GM18499 (cell line): ENCODE measurements at regions not wholly inside any gene's neighbourhood (a gene's known extent, or its start where the extent isn't known, plus 50 kb on each side); places are given as distances from the start of the nearest gene placed in this dataset.
"Not testable (repeated sequence)": the region's sequence is repeated elsewhere in the genome, so short reads cannot be mapped to it uniquely, and the experiment has no call there.

Experiments used
- ATAC-seq: cut with Tn5 transposase; IDR thresholded peaks from one replicate; pipeline ENCODE4 v1.9.1; 2021; ENCODE audit warnings: moderate number of reproducible peaks; ENCODE audit not compliant: insufficient read depth, unreplicated experiment

DNA sequence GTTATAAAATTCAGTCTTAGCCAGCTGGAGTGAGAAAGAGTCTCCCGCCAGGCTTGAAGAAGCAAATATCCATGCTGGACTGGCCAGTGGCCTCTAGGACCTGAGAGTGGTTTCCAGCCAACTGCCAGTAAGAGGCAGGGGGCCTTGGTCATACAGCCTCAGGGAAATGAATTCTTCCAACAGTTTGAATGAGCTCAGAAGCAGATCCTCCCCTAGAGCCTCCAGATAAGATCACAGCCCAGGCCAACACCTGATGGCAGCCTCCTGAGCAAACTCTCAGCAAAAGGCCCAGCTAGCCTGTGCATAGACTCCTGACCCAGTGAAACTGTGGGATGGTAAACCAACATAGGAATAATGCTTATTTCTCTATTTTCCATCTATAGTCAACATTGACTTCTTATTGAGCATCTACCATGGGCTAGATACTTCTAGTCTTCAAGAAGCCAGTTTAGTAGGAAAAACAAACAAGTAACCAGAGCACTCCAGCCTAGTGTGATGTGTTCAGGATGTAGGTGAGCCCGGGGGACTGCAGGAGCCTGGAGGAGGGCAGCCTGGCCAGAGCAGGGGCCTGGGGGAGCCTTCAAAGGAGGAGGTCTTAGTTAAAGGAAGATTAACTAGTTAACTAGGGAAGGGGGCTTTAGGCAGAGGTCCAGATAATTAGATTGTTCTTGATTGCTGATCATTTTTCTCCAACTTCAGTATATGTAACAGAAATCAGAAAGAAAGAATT lies 115.4 kb upstream of the ADO start:
- ATAC-seq: no peak

DNA sequence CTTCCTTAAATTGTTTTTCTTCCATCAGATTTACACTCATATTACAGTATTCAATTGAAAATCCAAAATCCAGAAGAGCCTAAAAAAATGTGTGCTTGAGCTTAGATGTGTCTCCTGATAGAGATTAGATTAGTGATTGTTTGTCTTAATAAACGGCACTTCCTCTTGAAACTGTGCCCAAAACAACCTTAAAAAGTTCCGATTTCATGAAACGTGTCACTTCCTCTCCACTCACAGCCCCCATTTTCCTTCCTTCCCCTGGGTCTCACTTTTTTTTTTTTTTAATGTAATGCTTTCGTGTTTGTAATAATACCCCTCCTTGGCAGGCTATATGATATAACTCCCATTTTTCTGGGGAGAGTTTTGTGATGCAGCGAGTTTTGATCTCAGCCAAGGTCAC lies 114.8 kb upstream of the ADO start:
- ATAC-seq: no peak

DNA sequence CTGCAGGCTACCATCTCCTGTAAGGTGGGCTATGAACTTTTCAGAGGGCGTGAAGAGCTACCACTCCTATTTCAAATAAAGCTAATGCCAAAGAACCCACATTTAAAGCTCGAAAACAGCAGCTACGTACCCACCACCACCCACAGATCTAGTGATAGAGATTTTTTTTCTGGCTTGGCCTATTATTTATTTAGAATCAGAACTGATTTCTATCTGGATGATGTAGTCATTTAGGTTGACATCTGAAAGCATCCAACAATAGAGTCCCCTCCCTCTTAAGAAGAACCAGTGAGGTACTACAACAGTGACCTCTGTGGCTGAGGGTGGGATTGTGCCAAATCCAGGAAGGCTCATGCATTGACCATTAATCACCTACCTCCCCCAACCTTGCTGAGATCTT lies 113.8 kb upstream of the ADO start:
- no peak for ATAC-seq

DNA sequence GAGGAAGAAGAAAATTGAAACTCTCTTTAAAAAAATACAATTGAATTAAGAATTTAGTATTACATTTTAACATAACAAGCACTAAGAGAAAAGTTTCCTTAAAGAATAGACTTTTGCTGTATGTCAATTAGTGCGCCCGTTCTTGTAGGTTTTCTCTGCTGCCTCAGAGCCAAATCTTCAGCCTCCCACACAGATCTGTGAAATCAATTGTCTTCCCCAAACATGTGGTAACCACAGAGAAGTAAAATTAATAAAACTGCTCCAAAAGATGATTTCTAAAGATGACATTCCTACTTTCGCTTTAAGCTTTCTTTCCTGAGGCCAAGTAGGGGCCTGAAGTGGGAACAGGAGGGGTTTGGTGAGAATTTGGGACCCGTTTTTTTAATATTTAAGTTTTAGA lies 113.2 kb upstream of the ADO start:
- ATAC-seq: no peak

DNA sequence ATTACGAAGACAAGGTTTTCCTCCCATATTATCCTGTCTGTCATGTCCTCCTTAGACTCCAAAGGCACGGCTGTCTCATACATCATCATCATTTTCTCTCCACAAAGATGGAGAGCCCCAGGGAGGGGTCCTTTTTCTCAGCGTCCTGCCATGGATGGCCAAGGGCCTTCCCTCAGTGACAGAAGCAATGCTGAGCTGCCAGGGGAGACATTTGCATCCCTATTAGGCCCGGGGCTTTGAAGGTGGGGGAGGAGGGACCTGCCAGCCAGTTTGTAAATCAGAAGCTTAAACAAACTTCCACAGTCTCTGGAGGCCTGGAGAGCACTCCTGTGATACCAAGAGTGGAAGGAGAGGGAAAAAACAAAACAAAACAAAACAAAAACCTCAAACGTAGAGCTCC lies 112.4 kb upstream of the ADO start:
- no peak for ATAC-seq

DNA sequence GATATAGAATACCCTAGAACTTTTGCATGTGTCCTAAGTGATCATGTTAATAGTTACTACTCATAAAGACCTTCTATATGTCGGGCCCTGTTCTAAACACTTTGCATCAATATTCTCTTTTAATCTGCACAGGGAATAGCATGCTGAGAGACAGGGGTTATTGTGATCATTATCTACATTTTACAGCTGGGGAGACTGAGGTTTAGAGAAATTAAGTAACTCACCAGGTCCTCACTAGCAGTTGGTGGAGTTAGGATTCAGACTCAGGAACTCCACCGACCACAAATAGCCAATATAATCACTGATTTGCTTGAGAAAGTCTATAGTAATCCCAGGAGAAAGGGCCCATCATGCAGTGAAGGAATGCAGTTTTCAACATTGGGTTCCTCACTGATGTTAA lies 111.2 kb upstream of the ADO start:
- ATAC-seq: no peak

DNA sequence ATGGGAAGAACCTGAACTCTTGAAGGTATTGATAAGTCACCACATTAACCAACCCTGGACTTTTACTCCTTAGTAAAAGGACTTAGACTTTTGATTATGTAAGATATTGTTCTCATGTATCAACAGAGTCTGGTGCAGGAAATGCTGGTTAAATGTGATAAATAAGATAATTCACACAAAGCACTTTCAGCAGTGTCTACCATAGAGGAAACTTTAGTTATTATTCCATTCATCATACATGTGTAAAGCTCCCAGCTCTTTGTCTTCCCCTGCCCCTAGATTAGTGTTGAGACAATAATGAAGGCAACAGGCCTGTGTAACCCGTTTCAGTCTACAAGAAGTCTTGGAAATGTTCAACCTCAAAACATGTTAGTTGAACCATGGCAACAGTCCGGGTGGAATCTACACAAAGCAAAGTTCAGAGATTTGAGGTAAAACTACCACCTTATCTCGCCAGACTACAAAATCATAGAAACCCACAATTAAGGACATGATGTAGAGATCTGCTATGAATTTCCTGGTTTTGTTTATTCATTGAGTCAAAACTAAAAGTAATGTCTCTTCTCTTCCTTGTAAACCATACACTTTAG lies 109.9 kb upstream of the ADO start:
- no peak for ATAC-seq

DNA sequence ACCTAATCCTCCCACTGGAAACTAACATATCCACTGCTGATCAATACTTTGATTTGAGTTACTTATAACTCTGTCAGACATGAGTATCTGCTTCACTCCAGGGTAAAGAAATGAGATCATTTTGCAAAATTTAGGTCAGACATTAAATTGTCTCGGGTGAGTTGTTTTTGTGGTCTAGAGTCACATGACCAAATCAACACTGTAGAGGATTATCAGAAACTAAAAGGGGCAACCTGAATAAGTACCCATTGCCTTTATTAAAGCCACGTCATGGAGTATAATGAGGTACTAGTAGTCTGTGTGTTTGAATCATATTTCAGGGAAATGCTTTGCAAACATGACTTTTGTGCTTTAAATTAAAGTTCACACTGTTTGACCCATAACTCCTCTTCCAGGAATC lies 107.7 kb upstream of the ADO start:
- no peak for ATAC-seq

DNA sequence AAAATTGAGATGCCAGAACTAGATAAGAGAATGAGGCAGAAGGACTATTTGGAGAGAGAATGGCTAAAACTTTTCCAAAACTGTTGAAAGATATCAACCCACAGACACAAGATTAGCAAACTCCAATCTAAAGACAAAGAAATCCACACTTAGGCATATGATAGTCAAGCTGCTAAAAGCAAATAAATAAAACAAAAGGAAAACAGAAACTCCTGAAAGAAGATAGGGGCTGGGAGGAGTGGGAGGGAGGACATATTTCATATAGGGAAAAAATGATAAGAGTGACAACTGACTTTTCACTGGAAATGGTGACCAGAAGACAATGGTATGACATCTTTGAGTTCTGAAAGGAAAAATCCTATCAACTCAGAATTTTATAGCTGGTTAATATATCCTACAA lies 105.4 kb upstream of the ADO start:
- no peak for ATAC-seq

DNA sequence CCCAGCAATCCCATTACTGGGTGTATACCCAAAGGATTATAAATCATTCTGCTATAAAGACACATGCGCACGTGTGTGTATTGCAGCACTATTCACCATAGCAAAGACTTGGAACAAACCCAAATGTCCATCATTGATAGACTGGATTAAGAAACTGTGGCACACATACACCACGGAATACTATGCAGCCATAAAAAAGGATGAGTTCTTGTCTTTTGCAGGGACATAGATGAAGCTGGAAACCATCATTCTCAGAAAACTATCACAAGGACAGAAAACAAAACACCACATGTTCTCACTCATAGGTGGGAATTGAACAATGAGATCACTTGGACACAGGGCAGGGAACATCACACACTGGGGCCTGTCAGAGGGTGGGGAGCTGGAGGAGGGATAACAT lies 100.4 kb upstream of the ADO start:
- ATAC-seq: not testable (repeated sequence)

DNA sequence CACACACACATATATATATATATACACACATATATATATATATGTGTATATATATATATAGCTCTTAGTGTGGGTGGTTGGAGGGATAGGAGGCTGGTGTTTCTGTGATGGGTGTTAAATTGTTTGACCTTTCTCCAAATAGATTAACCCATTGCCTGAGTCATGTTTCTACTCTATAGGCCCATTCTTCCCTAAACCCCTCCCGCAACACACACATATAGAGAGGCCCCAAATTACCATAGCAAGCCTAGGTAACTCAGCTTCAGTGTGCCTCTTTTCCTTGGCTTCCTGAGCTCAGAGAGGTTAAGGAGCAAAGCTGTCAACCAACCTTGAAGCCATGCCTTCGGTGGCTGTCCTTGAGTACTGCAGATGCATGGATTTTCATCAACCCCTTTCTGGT lies 98.7 kb upstream of the ADO start:
- no peak for ATAC-seq

DNA sequence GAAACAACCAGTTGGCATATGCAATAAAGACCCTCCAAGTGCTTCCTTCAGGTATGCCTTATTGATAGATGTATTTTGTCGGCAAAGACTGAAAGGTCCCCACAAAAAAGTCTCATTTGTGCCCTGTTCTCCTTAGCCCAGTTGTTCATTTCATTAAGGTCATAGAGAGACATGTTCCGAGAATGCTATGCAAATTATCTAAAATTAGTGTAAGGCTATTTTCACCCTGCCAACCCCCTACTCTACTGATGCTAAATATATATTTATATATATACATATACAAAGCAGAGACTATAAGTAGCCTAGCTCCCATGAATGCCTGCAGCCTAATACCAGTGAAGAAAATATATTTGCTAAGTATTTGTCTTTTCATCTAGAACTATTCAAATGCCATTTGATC lies 96.7 kb upstream of the ADO start:
- ATAC-seq: peak; percentile 50

DNA sequence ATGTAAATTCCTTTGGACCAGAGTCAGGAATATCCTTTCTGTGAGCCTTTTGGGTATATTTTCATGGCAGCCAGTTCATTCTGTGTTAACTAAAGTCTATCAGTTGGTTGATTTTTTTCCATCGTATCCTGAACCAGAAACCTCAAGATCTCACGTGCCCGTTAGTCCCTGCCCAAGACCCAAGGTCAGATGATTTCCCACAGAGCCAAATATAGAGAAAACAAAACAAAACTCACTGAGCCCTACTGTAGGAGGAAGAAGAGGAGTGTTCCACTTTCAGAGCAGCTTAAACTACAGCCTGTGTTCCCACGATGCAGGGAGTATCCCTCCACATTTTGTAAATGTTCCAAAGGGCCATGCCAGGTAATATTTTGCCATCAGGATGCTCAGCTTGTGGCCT lies 96.0 kb upstream of the ADO start:
- no peak for ATAC-seq

DNA sequence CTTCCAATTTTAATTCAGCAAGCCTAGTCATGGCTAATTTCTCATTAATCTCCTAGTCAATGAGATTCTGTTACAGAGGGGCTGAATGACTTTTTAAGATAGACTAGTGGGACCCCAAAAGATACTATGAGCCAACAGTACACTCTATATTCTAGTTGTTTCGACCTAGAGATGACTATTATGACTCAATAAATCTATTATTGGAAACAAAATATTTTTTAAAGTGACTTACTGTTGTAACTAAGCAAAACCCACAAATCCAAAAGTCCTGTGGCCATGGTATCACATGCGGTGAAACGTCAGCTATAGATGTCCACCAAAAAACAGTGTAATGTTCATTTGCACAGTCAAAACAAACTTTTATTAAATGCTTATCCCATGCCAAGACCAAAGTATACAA lies 95.3 kb upstream of the ADO start:
- ATAC-seq: no peak

DNA sequence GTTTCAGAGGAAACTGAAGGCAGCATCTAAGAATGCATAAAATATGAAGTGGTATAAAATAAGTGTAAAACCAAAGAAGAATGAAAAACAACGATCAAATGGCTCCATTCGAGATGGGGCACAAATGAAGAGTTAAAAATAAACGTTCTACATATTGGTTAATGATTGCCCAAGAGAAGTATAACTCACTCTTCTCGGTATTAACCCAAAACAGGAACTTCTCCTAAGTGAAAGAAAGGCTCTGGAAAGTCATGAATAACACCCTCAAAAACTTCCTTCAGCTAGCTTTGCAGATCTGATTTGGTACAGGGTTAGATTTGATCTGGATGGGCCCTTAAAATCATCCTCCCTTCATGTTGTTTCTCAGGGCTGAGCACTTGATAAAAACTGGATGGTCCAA lies 94.3 kb upstream of the ADO start:
- no peak for ATAC-seq

DNA sequence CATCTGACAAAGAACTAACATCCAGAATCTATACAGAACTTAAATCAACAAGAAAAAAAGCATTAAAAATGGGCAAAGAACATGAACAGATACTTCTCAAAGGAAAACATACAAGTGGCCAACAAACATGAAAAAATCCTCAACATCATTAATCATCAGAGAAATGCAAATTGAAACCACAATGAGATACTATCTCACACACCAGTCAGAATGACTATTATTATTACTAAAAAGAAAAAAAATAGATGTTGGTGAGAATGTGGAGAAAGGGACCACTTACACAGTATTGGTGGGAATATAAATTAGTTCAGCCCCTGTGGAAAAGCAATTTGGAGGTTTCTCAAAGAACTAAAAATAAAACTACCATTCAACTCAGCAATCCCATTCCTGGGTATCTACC lies 89.1 kb upstream of the ADO start:
- ATAC-seq: no peak

DNA sequence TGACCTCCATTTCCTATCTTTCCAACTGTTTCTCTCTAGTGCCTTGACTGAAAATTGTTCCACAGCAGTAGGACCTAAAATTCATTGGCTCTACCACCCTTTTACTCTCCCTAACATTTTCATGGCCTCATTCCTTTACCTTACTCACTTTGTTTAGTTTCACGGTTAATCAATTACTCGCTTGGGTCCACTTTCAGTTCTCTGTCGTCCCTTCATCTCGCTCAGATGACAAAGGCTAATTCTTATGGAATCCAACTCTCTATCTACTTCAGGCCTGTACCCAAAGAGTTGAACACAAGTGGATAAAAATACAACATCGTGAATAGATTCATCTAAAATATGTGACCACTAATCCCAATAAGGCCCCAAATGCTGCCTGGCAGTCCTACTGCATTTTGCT lies 85.9 kb upstream of the ADO start:
- no peak for ATAC-seq

DNA sequence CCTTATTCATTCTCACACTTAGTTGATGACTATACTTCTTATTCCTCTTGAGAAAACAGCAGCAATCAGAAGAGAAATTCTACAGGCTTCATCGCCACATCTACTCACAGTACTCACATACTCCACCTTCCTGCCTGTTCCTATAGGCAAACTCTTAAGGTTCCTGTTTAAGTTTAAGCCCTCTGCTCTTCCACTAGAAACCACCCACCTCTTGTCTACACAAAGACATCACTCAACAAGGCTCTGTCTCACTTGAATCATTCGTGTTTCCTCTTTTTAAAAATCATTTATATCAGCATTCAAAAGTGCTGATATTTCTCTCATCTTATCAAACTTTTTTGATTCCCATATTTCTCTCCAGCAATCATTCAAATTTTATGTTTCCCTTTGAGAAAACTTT lies 85.5 kb upstream of the ADO start:
- no peak for ATAC-seq

DNA sequence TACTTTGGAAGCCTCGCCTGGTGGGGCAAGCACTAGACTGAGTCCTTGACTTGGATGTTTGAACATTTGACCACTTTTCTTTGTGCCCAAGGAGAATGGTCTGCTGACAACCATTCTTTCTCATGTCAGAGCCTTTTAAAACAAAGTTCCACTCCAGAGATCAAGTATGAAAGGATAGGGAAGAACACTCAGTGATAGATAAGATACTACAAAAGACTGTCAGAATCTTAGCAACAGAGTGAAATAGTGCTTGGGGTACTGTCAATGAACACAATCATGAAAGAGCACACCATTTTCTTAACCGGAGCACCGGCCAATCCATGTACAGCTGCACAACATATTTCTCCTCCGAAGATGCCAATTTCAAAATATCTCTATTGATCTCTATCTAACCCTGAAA lies 82.8 kb upstream of the ADO start:
- no peak for ATAC-seq

DNA sequence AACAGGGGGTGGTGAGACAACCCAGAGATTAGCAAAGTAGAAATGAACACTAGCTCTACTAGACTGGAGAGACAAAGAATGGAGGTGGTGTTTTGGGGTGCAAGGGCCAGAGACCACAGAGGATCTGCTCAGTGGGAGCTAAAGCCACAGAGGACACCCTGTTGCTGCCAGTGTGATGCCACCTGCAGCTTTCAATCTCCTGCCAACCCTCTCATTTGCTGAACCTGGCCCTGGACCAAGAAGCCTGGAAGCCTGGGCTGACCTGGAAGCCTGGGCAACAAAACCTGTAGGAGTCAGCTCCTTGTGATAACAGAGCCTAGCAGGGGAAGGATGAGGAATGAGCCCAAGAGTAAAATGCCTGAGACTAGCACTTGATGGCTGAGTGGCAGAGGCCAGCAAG lies 81.1 kb upstream of the ADO start:
- no peak for ATAC-seq

DNA sequence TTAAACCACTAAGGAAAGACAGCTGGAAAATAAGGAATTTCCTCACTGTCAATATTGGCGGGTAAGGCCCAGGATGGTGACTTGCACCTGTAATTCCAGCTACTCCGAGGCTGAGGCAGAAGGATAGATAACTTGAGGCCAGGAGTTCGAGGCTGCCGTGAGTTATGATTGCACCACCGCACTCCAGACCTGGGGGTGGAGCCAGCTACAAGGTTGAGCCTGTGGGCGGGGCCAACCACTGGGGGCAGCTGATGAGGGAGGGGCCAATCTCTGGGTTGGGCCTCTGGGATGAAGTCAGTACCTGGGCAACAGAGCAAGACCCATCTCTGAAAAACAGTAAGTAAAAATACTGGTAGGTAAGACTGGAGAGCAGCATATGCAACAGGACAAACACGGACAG lies 80.1 kb upstream of the ADO start:
- no peak for ATAC-seq

DNA sequence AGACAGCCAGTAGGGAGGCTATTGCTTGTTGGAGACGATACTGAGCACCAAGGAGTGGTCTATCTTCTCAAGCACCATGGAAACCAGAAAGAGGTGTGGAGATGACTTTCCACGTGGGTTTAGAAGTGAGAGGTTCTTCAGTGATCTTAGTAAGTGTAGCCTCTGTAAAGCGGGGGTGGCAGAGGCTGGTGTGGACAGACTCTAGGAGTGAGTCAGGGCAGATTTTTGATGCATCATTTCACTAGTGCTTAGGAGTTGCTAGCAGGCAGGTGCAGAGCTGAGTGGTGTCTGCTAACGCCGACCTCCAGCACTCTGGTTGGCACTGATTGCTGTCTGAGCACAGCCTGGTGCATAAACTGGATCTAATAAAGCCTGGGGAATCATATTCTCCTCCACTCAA lies 78.4 kb upstream of the ADO start:
- ATAC-seq: peak; percentile 89

DNA sequence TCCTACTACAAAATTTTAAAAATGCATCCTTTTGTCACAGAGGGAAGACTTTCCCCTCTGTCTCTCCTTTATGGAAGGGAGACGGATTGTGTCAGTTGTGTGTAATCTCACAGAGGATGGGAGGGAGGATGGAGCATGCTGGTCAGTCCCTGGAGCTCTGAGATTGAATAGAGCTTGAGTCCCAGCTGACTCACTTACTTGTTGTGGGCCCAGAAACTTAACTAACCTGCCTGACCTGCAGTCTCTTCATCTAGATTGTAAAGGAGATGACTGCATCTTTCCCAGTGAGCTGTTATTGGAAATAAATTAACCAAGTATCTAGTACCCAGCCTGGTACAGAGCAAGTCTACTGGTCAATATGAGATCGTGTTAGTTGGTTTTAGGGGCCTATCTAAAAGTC lies 77.9 kb upstream of the ADO start:
- no peak for ATAC-seq
